Spleen (tissue), 7 donors: ENCODE measurements at regions not wholly inside any gene's neighbourhood (a gene's known extent, or its start where the extent isn't known, plus 50 kb on each side); places are given as distances from the start of the nearest gene placed in this dataset.

Source experiments
- POLR2A ChIP-seq, 3 donors: fragments of 450-650 bp; IDR thresholded peaks; one replicate each; pipeline ENCODE4 v1.5.1; 2017; ENCODE audit warnings: antibody characterized with exemption in 3 of 3, mild to moderate bottlenecking in 1 of 3
- TF ChIP-seq, protein P1 (sequence below), 11 experiments: fragments of 200-600 bp in 7 of 11; fragments of 450-650 bp in 4 of 11; sonication (generic) in 4 of 11; IDR thresholded peaks in 8 of 11; conservative IDR thresholded peaks in 3 of 11; 1 replicate in 7 of 11; 2 replicates in 4 of 11; pipeline versions ENCODE4 v1.4.0 to v1.8.0; 2016 to 2021; ENCODE audit warnings: antibody characterized with exemption in 11 of 11, inconsistent platforms in 4 of 11, mild to moderate bottlenecking in 1 of 11
- donor health status: DM: no; HTN: no; CAD: no; lungs with moderate emphysema.
- donor health status: DM: no; HTN: no; CAD: no.
- donor health status: DM: no; HTN: no; CAD: no.

DNA sequence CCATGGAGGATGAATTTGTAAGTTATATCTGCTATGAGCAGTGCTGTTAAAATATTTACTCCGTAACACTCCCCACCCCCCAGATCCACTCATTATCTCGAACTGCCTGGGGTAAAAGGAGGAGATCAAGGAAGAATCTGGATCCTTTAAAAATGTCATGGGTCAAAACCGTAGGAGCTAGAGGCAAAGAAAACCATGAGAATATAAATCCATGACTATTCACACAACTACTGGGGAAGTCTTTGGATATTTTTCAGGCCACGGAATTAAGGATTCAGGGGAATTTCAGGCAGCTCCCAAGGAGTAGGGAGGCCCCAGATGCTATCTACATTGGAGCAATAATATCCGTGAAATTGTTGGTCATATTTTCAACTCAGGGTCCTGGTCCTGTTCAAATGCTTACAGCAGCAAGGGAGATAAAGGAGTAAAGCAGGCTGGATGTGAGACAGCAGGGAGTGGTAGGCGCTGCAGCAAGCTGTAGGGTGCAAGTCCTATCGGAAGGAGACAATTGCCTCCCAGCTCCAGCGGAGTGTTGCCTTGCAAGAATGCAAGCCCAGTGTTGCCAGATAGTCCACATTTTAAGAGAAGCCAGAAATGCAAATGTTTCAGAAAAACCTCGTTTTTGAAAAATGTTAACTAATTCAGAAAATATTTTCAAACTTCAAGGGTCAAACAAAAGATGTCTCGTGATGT is 116.2 kb upstream of the KIT start:
- TF ChIP-seq, protein P1, sequence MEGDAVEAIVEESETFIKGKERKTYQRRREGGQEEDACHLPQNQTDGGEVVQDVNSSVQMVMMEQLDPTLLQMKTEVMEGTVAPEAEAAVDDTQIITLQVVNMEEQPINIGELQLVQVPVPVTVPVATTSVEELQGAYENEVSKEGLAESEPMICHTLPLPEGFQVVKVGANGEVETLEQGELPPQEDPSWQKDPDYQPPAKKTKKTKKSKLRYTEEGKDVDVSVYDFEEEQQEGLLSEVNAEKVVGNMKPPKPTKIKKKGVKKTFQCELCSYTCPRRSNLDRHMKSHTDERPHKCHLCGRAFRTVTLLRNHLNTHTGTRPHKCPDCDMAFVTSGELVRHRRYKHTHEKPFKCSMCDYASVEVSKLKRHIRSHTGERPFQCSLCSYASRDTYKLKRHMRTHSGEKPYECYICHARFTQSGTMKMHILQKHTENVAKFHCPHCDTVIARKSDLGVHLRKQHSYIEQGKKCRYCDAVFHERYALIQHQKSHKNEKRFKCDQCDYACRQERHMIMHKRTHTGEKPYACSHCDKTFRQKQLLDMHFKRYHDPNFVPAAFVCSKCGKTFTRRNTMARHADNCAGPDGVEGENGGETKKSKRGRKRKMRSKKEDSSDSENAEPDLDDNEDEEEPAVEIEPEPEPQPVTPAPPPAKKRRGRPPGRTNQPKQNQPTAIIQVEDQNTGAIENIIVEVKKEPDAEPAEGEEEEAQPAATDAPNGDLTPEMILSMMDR (IDR thresholded peaks at IDR 0.05 in 8 of 11, conservative IDR thresholded peaks at IDR 0.05 in 3 of 11) = no peak
- no peak for TF ChIP-seq POLR2A (IDR thresholded peaks at IDR 0.05)
